WTC11 (cell line): ENCODE measurements at regions not wholly inside any gene's neighbourhood (a gene's known extent, or its start where the extent isn't known, plus 50 kb on each side); places are given as distances from the start of the nearest gene placed in this dataset.

ENCODE experiments used
- ATAC-seq: fragments of 200-7000 bp; cut with Tn5 transposase; 2 replicates; pipeline ENCODE4 v1.10.0; 2021; ENCODE audit warnings: mild to moderate bottlenecking, moderate library complexity
- CTCF ChIA-PET: fragments of 300-600 bp; sonication (Branson Sonifier 250); formaldehyde crosslinking; loops from one replicate; lab custom pipeline; 2021; ENCODE audit warnings: antibody characterized with exemption; lab: Charles Lee
- POLR2A ChIA-PET: fragments of 350-600 bp; sonication (Branson Sonifier 250); formaldehyde crosslinking; loops from one replicate; lab custom pipeline; 2021; ENCODE audit warnings: antibody characterized with exemption; lab: Charles Lee
- DNase-seq: peaks from one replicate; pipeline ENCODE4 v3.0.0; 2021; ENCODE audit warnings: low spot score
- H3K27ac Mint-ChIP-seq: 2 replicates; pipeline ENCODE4 v1.8.0; 2021; ENCODE audit warnings: mixed read lengths
- H3K27me3 Mint-ChIP-seq: 2 replicates; pipeline ENCODE4 v1.8.0; 2021; ENCODE audit warnings: low read depth, mild to moderate bottlenecking, moderate library complexity, mixed read lengths
- H3K36me3 Mint-ChIP-seq: 2 replicates; pipeline ENCODE4 v1.8.0; 2021; ENCODE audit warnings: mixed read lengths
- H3K4me1 Mint-ChIP-seq: 2 replicates; pipeline ENCODE4 v1.8.0; 2022; ENCODE audit warnings: mixed read lengths
- H3K4me3 Mint-ChIP-seq: 2 replicates; pipeline ENCODE4 v1.8.0; 2021; ENCODE audit warnings: mild to moderate bottlenecking, moderate library complexity, mixed read lengths
- H3K9me3 Mint-ChIP-seq: 2 replicates; pipeline ENCODE4 v1.8.0; 2021; ENCODE audit warnings: mixed read lengths
- ATF2 ChIP-seq: sonication (generic); formaldehyde crosslinking; IDR thresholded peaks from 2 replicates; pipeline ENCODE4 v1.8.1; 2022; ENCODE audit warnings: low read depth, missing genetic modification reagents, borderline replicate concordance
- CBFB ChIP-seq: sonication (generic); formaldehyde crosslinking; IDR thresholded peaks from 2 replicates; pipeline ENCODE4 v1.8.1; 2022; ENCODE audit warnings: mild to moderate bottlenecking, low read depth, missing genetic modification reagents
- CDX4 ChIP-seq: fragments of 250-450 bp; sonication (Bioruptor Pico); IDR thresholded peaks from 2 replicates; pipeline ENCODE4 v1.9.0; 2021; ENCODE audit warnings: moderate library complexity, mild to moderate bottlenecking, inconsistent platforms, borderline replicate concordance
- CREM ChIP-seq: sonication (generic); formaldehyde crosslinking; IDR thresholded peaks from 2 replicates; pipeline ENCODE4 v1.8.1; 2022; ENCODE audit warnings: mild to moderate bottlenecking, missing genetic modification reagents, moderate library complexity
- E2F1 ChIP-seq: sonication (generic); formaldehyde crosslinking; IDR thresholded peaks from 2 replicates; pipeline ENCODE4 v1.8.0; 2022; ENCODE audit warnings: mild to moderate bottlenecking, missing genetic modification reagents
- E2F5 ChIP-seq: sonication (generic); formaldehyde crosslinking; IDR thresholded peaks from 2 replicates; pipeline ENCODE4 v1.8.1; 2022; ENCODE audit warnings: mild to moderate bottlenecking, moderate library complexity, missing genetic modification reagents
- ELF4 ChIP-seq: sonication (generic); formaldehyde crosslinking; IDR thresholded peaks from 2 replicates; pipeline ENCODE4 v1.8.1; 2022; ENCODE audit warnings: low read depth, mild to moderate bottlenecking, moderate library complexity, missing genetic modification reagents
- GABPB1 ChIP-seq: sonication (generic); formaldehyde crosslinking; IDR thresholded peaks from 2 replicates; pipeline ENCODE4 v1.8.1; 2023; ENCODE audit warnings: mild to moderate bottlenecking, missing genetic modification reagents
- HMGXB4 ChIP-seq: sonication (generic); formaldehyde crosslinking; IDR thresholded peaks from 2 replicates; pipeline ENCODE4 v1.8.1; 2023; ENCODE audit warnings: mild to moderate bottlenecking, moderate library complexity, missing genetic modification reagents
- MAX ChIP-seq: sonication (generic); formaldehyde crosslinking; IDR thresholded peaks from 2 replicates; pipeline ENCODE4 v1.8.0; 2022; ENCODE audit warnings: mild to moderate bottlenecking, missing genetic modification reagents
- NR1H2 ChIP-seq: sonication (generic); formaldehyde crosslinking; IDR thresholded peaks from 2 replicates; pipeline ENCODE4 v1.9.0; 2021; ENCODE audit warnings: mild to moderate bottlenecking, moderate library complexity, missing genetic modification reagents
- NR2C2 ChIP-seq: sonication (generic); formaldehyde crosslinking; IDR thresholded peaks from 2 replicates; pipeline ENCODE4 v1.8.0; 2022; ENCODE audit warnings: mild to moderate bottlenecking, missing genetic modification reagents
- SMAD4 ChIP-seq: sonication (generic); formaldehyde crosslinking; IDR thresholded peaks from 2 replicates; pipeline ENCODE4 v1.8.0; 2022; ENCODE audit warnings: mild to moderate bottlenecking, missing genetic modification reagents
- SOX15 ChIP-seq: fragments of 250-450 bp; sonication (Bioruptor Pico); IDR thresholded peaks from 2 replicates; pipeline ENCODE4 v1.9.0; 2021; ENCODE audit warnings: mild to moderate bottlenecking
- STAT6 ChIP-seq: sonication (generic); formaldehyde crosslinking; conservative IDR thresholded peaks from 2 replicates; pipeline ENCODE4 v1.8.1; 2023; ENCODE audit warnings: mild to moderate bottlenecking, low read depth, missing genetic modification reagents, moderate library complexity
- TEAD1 ChIP-seq: sonication (generic); formaldehyde crosslinking; IDR thresholded peaks from 2 replicates; pipeline ENCODE4 v1.8.0; 2022; ENCODE audit warnings: mild to moderate bottlenecking, missing genetic modification reagents
- USF1 ChIP-seq: sonication (generic); formaldehyde crosslinking; IDR thresholded peaks from 2 replicates; pipeline ENCODE4 v1.8.0; 2022; ENCODE audit warnings: mild to moderate bottlenecking, missing genetic modification reagents
- ZNF138 ChIP-seq: sonication (generic); formaldehyde crosslinking; conservative IDR thresholded peaks from 2 replicates; pipeline ENCODE4 v1.8.1; 2022; ENCODE audit warnings: mild to moderate bottlenecking, moderate library complexity, missing genetic modification reagents
- ZNF317 ChIP-seq: sonication (generic); formaldehyde crosslinking; IDR thresholded peaks from 2 replicates; pipeline ENCODE4 v1.8.1; 2023; ENCODE audit warnings: low read depth, mild to moderate bottlenecking, moderate library complexity, missing genetic modification reagents, borderline replicate concordance
- ZNF425 ChIP-seq: fragments of 250-450 bp; sonication (Bioruptor Pico); conservative IDR thresholded peaks from 2 replicates; pipeline ENCODE4 v1.9.0; 2021; ENCODE audit warnings: mild to moderate bottlenecking
- ZNF671 ChIP-seq: fragments of 250-450 bp; sonication (Bioruptor Pico); IDR thresholded peaks from 2 replicates; pipeline ENCODE4 v1.8.0; 2021; ENCODE audit warnings: mild to moderate bottlenecking

- TF ChIP-seq ATF2 (no peak), ZNF138 (no peak), NR1H2 (CRISPR knock-in tag) (no peak), CBFB (CRISPR knock-in tag) (no peak), ELF4 (CRISPR knock-in tag) (no peak), USF1 (CRISPR knock-in tag) (no peak)
Observed at GRCh38 chr2:104371087-104371781, 482.7 kb upstream of the POU3F3 start (continued).

- H3K9me3 Mint-ChIP-seq, result peaks cover 5% of the 10 kb centered on the region
- ChIA-PET CTCF (interaction anchor here (0.7 kb wide), 1 partner anchor 1928 kb away, joined by 3 read pairs; no protein-coding TSS in a partner anchor), POLR2A (no interaction called here)
- TF ChIP-seq CREM (CRISPR knock-in tag), result no peak
- TF ChIP-seq TEAD1 (CRISPR knock-in tag), result no peak
- TF ChIP-seq HMGXB4 (CRISPR knock-in tag), result no peak
- no peak for TF ChIP-seq E2F5 (CRISPR knock-in tag)
- no peak for TF ChIP-seq SMAD4 (CRISPR knock-in tag)
- no peak for TF ChIP-seq ZNF425 (CRISPR knock-in tag)
- no peak for TF ChIP-seq SOX15 (CRISPR knock-in tag)
- no peak for TF ChIP-seq CDX4
- TF ChIP-seq ZNF317 (CRISPR knock-in tag), result no peak
- no peak for TF ChIP-seq ZNF671
- TF ChIP-seq MAX (CRISPR knock-in tag), result no peak
- TF ChIP-seq GABPB1 (CRISPR knock-in tag), result no peak
- no peak for TF ChIP-seq E2F1 (CRISPR knock-in tag)
- no peak for TF ChIP-seq NR2C2 (CRISPR knock-in tag)
- TF ChIP-seq STAT6, result no peak
- no peak for ATAC-seq
- no peak overlapping the region for H3K4me3 Mint-ChIP-seq
- H3K27me3 Mint-ChIP-seq, result peaks cover 22% of the 10 kb centered on the region
- no peak for DNase-seq
- H3K4me1 Mint-ChIP-seq, result peaks cover 22% of the 10 kb centered on the region
- H3K36me3 Mint-ChIP-seq, result no peaks in the 10 kb centered on the region
- no peak overlapping the region for H3K27ac Mint-ChIP-seq
Observed at GRCh38 chr2:104375206-104375605, 478.7 kb upstream of the POU3F3 start.
